Prostate gland (tissue), 2 donors: ENCODE measurements at regions not wholly inside any gene's neighbourhood (a gene's known extent, or its start where the extent isn't known, plus 50 kb on each side); places are given as distances from the start of the nearest gene placed in this dataset.

ENCODE experiments used
- DNase-seq: peaks from one replicate; pipeline ENCODE4 v3.0.0-alpha.2; 2019; ENCODE audit warnings: low spot score
- H3K27ac ChIP-seq, 2 donors: fragments of 200-600 bp; sonication (generic); 2 replicates each; pipeline ENCODE4 v1.5.1; 2017 to 2019
- H3K27me3 ChIP-seq: fragments of 200-600 bp; sonication (generic); replicated peaks from 2 replicates; pipeline ENCODE4 v1.5.1; 2019; ENCODE audit not compliant: insufficient read depth
- H3K36me3 ChIP-seq, 2 donors: fragments of 200-600 bp; sonication (generic); 1 replicate in 1 of 2; 2 replicates in 1 of 2; pipeline versions ENCODE4 v1.5.1 to v1.8.1; 2017 to 2019
- H3K4me1 ChIP-seq: fragments of 200-600 bp; sonication (generic); replicated peaks from 2 replicates; pipeline ENCODE4 v1.5.1; 2019
- H3K4me3 ChIP-seq, 2 donors: fragments of 200-600 bp; sonication (generic); 2 replicates each; pipeline ENCODE4 v1.5.1; 2017 to 2019
- H3K9me3 ChIP-seq: fragments of 200-600 bp; sonication (generic); 2 replicates; pipeline ENCODE4 v1.5.1; 2017
- CTCF ChIP-seq, 4 experiments: fragments of 200-600 bp in 2 of 4; fragments of 450-650 bp in 2 of 4; sonication (generic) in 2 of 4; IDR thresholded peaks; 1 replicate in 3 of 4; 2 replicates in 1 of 4; pipeline ENCODE4 v1.5.1; 2016 to 2019; ENCODE audit warnings: antibody characterized with exemption in 4 of 4, mild to moderate bottlenecking in 2 of 4, moderate library complexity in 2 of 4
- POLR2A ChIP-seq: fragments of 450-650 bp; IDR thresholded peaks from one replicate; pipeline ENCODE4 v1.6.1; 2016; ENCODE audit warnings: antibody characterized with exemption, mild to moderate bottlenecking
- POLR2AphosphoS5 ChIP-seq: sonication (generic); formaldehyde crosslinking; IDR thresholded peaks from one replicate; pipeline ENCODE4 v1.6.1; 2017; ENCODE audit warnings: antibody characterized with exemption
- WGBS: methylation state at CpG from one replicate; pipeline ENCODE4 v1.1.5; 2018; 5-methylcytosine and 5-hydroxymethylcytosine counted together
- intact Hi-C: fragments of 100-400 bp; cut with DNase I; formaldehyde crosslinking; loops from one replicate; pipeline ENCODE4 v1.14.2; 2022

- Histone ChIP-seq H3K4me3 (no peak overlapping the region), H3K27ac (no peak overlapping the region), H3K9me3 (no peaks in the 10 kb centered on the region), H3K4me1 (no peaks in the 10 kb centered on the region), H3K27me3 (no peaks in the 10 kb centered on the region), H3K36me3 (no peaks in the 10 kb centered on the region)
- TF ChIP-seq CTCF (IDR thresholded peaks at IDR 0.05) (no peak), POLR2AphosphoS5 (no peak), POLR2A (no peak)
- intact Hi-C loops: no loop called here
- no peak for DNase-seq
- WGBS: 82% methylated on average over 5 of the region's 5 CpGs
Observed at GRCh38 chr4:170581969-170582368, 492.2 kb upstream of the AADAT start.

GRCh38 chr4:170581322-170581721 is 491.6 kb upstream of the AADAT start:
- Histone ChIP-seq H3K4me3 (no peak overlapping the region), H3K9me3 (no peaks in the 10 kb centered on the region), H3K4me1 (no peaks in the 10 kb centered on the region), H3K27ac (no peak overlapping the region), H3K36me3 (no peaks in the 10 kb centered on the region), H3K27me3 (no peaks in the 10 kb centered on the region)
- intact Hi-C loops: no loop called here
- WGBS: 75% methylated on average over 7 of the region's 7 CpGs
- no peak for DNase-seq
- TF ChIP-seq POLR2AphosphoS5 (no peak), POLR2A (no peak), CTCF (IDR thresholded peaks at IDR 0.05) (no peak)

DNA sequence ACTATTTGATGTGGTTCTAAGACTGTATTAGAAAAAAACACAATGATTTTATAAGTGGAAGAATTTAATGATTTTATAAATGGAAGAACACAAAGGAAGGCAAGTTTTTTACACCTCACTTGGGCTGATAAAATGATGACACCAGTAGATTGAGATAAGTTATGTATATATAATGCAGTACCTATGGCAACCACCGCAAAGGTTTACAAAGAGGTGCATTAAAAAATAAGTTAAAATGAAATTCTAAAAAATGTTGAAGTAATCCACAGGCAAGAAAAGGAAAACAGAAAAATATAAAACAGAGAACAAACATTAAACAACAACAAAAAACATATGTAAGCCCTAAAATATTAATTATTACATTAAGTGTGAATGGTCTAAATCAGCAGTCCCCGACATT is 490.9 kb upstream of the AADAT start:
- Histone ChIP-seq H3K4me3 (no peak overlapping the region), H3K36me3 (no peaks in the 10 kb centered on the region), H3K4me1 (no peaks in the 10 kb centered on the region), H3K9me3 (no peaks in the 10 kb centered on the region), H3K27me3 (no peaks in the 10 kb centered on the region), H3K27ac (no peak overlapping the region)
- no peak for DNase-seq
- intact Hi-C loops: no loop called here
- no peak for TF ChIP-seq POLR2A
- TF ChIP-seq POLR2AphosphoS5: no peak
- peak in 1 of 4 experiments; percentile 35 for TF ChIP-seq CTCF (IDR thresholded peaks at IDR 0.05)
- 95% methylated on average over 2 of the region's 2 CpGs for WGBS

- H3K4me1 ChIP-seq: no peaks in the 10 kb centered on the region
- DNase-seq: no peak
- no peaks in the 10 kb centered on the region for H3K9me3 ChIP-seq
- H3K27ac ChIP-seq: no peak overlapping the region
- no peak for TF ChIP-seq CTCF (IDR thresholded peaks at IDR 0.05)
- no peaks in the 10 kb centered on the region for H3K27me3 ChIP-seq
- no peak overlapping the region for H3K4me3 ChIP-seq
- intact Hi-C loops: no loop called here
- H3K36me3 ChIP-seq: no peaks in the 10 kb centered on the region
Observed at GRCh38 chr4:170538821-170539473, 449.2 kb upstream of the AADAT start.
